MM.1S (cell line): ENCODE measurements at regions not wholly inside any gene's neighbourhood (a gene's known extent, or its start where the extent isn't known, plus 50 kb on each side); places are given as distances from the start of the nearest gene placed in this dataset.

Experiments used
- DNase-seq: peaks from one replicate; pipeline ENCODE4 v3.0.0-alpha.2; 2015
- H2AFZ ChIP-seq: fragments of 300-600 bp; sonication (generic); 2 replicates; pipeline ENCODE4 v1.6.0; 2016; ENCODE audit warnings: antibody characterized with exemption, low read length
- H3F3A ChIP-seq: fragments of 300-600 bp; sonication (generic); 2 replicates; pipeline ENCODE4 v1.6.1; 2016; ENCODE audit warnings: mild to moderate bottlenecking, antibody characterized with exemption, low read length, moderate library complexity, mixed read lengths; ENCODE audit not compliant: insufficient read depth
- H3K27ac ChIP-seq: fragments of 300-600 bp; sonication (generic); 2 replicates; pipeline ENCODE4 v1.5.1; 2016; ENCODE audit warnings: mild to moderate bottlenecking, low read length
- H3K27me3 ChIP-seq: fragments of 300-600 bp; sonication (generic); replicated peaks from 2 replicates; pipeline ENCODE4 v1.6.0; 2016; ENCODE audit warnings: low read length; ENCODE audit not compliant: insufficient read depth
- H3K36me3 ChIP-seq: fragments of 300-600 bp; sonication (generic); replicated peaks from 2 replicates; pipeline ENCODE4 v1.6.1; 2016; ENCODE audit warnings: mild to moderate bottlenecking, low read length, mixed read lengths; ENCODE audit not compliant: insufficient read depth
- H3K4me1 ChIP-seq: fragments of 300-600 bp; sonication (generic); 2 replicates; pipeline ENCODE4 v1.6.1; 2016; ENCODE audit warnings: low read length, mixed read lengths
- H3K4me2 ChIP-seq: fragments of 300-600 bp; sonication (generic); 2 replicates; pipeline ENCODE4 v1.6.0; 2016; ENCODE audit warnings: low read depth, low read length
- H3K4me3 ChIP-seq: fragments of 300-600 bp; sonication (generic); 2 replicates; pipeline ENCODE4 v1.5.1; 2016; ENCODE audit warnings: low read length, mixed read lengths
- H3K79me2 ChIP-seq: fragments of 300-600 bp; sonication (generic); 2 replicates; pipeline ENCODE4 v1.6.1; 2016; ENCODE audit warnings: mixed run types, low read length, mixed read lengths
- H3K9ac ChIP-seq: fragments of 300-600 bp; sonication (generic); 2 replicates; pipeline ENCODE4 v1.6.1; 2016; ENCODE audit warnings: low read length, mixed read lengths
- H3K9me2 ChIP-seq: fragments of 300-600 bp; sonication (generic); replicated peaks from 2 replicates; pipeline ENCODE4 v1.6.1; 2016; ENCODE audit warnings: mild to moderate bottlenecking, low read length, mixed read lengths; ENCODE audit not compliant: insufficient read depth
- H3K9me3 ChIP-seq: fragments of 300-600 bp; sonication (generic); replicated peaks from 2 replicates; pipeline ENCODE4 v1.6.1; 2016; ENCODE audit warnings: mild to moderate bottlenecking, low read length, mixed read lengths; ENCODE audit not compliant: insufficient read depth
- H4K20me1 ChIP-seq: fragments of 300-600 bp; sonication (generic); 2 replicates; pipeline ENCODE4 v1.6.1; 2016; ENCODE audit warnings: mild to moderate bottlenecking, low read length, moderate library complexity, mixed read lengths; ENCODE audit not compliant: insufficient read depth
- EZH2 ChIP-seq: fragments of 300-600 bp; sonication (generic); optimal IDR thresholded peaks from 2 replicates; pipeline ENCODE3; 2017; ENCODE audit warnings: low read depth, mild to moderate bottlenecking, antibody characterized with exemption, low read length, mixed read lengths
- EZH2phosphoT487 ChIP-seq: fragments of 300-600 bp; sonication (generic); IDR thresholded peaks from 2 replicates; pipeline ENCODE4 v1.6.1; 2018; ENCODE audit warnings: antibody characterized with exemption, low read length
- TF ChIP-seq, protein P1 (sequence below): fragments of 300-600 bp; sonication (generic); IDR thresholded peaks from 2 replicates; pipeline ENCODE4 v1.5.1; 2016; ENCODE audit warnings: antibody characterized with exemption, low read length, mixed read lengths

- Histone ChIP-seq H3K9ac (no peak overlapping the region), H3K4me3 (no peak overlapping the region), H3K36me3 (no peaks in the 10 kb centered on the region), H3K79me2 (no peaks in the 10 kb centered on the region), H3K27ac (no peak overlapping the region), H3K9me3 (no peaks in the 10 kb centered on the region), H3K4me2 (no peak overlapping the region), H3K4me1 (no peaks in the 10 kb centered on the region), H3K9me2 (no peaks in the 10 kb centered on the region), H2AFZ (no peak overlapping the region), H3K27me3 (peaks cover 96% of the 10 kb centered on the region), H4K20me1 (no peaks in the 10 kb centered on the region), H3F3A (no peaks in the 10 kb centered on the region)
- no peak for DNase-seq
- TF ChIP-seq, protein P1, sequence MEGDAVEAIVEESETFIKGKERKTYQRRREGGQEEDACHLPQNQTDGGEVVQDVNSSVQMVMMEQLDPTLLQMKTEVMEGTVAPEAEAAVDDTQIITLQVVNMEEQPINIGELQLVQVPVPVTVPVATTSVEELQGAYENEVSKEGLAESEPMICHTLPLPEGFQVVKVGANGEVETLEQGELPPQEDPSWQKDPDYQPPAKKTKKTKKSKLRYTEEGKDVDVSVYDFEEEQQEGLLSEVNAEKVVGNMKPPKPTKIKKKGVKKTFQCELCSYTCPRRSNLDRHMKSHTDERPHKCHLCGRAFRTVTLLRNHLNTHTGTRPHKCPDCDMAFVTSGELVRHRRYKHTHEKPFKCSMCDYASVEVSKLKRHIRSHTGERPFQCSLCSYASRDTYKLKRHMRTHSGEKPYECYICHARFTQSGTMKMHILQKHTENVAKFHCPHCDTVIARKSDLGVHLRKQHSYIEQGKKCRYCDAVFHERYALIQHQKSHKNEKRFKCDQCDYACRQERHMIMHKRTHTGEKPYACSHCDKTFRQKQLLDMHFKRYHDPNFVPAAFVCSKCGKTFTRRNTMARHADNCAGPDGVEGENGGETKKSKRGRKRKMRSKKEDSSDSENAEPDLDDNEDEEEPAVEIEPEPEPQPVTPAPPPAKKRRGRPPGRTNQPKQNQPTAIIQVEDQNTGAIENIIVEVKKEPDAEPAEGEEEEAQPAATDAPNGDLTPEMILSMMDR: no peak
- TF ChIP-seq EZH2phosphoT487: no peak
- TF ChIP-seq EZH2: no peak
Observed at GRCh38 chr21:41662161-41662560, 104.7 kb downstream of the RIPK4 start.

GRCh38 chr21:41660748-41661147, 106.1 kb downstream of the RIPK4 start:
- no peaks in the 10 kb centered on the region for H3F3A ChIP-seq
- H3K9me2 ChIP-seq: no peaks in the 10 kb centered on the region
- no peak overlapping the region for H3K27ac ChIP-seq
- no peak overlapping the region for H2AFZ ChIP-seq
- H3K9me3 ChIP-seq: no peaks in the 10 kb centered on the region
- H3K9ac ChIP-seq: no peak overlapping the region
- H3K27me3 ChIP-seq: peaks cover 90% of the 10 kb centered on the region
- H3K36me3 ChIP-seq: no peaks in the 10 kb centered on the region
- TF ChIP-seq, protein P1: no peak
- TF ChIP-seq EZH2 (no peak), EZH2phosphoT487 (no peak)
- no peaks in the 10 kb centered on the region for H3K79me2 ChIP-seq
- H3K4me1 ChIP-seq: no peaks in the 10 kb centered on the region
- H3K4me3 ChIP-seq: no peak overlapping the region
- DNase-seq: no peak
- no peaks in the 10 kb centered on the region for H4K20me1 ChIP-seq
- H3K4me2 ChIP-seq: no peak overlapping the region

- peaks cover 86% of the 10 kb centered on the region for H3K27me3 ChIP-seq
- H3K9me3 ChIP-seq: no peaks in the 10 kb centered on the region
- no peak overlapping the region for H2AFZ ChIP-seq
- H3K4me2 ChIP-seq: no peak overlapping the region
- H3K4me1 ChIP-seq: no peaks in the 10 kb centered on the region
- no peaks in the 10 kb centered on the region for H3F3A ChIP-seq
- no peaks in the 10 kb centered on the region for H4K20me1 ChIP-seq
- TF ChIP-seq EZH2phosphoT487 (no peak), EZH2 (no peak)
- TF ChIP-seq, protein P1: no peak
- H3K4me3 ChIP-seq: no peak overlapping the region
- H3K9ac ChIP-seq: no peak overlapping the region
- no peaks in the 10 kb centered on the region for H3K79me2 ChIP-seq
- H3K27ac ChIP-seq: no peak overlapping the region
- H3K36me3 ChIP-seq: no peaks in the 10 kb centered on the region
- DNase-seq: no peak
- H3K9me2 ChIP-seq: no peaks in the 10 kb centered on the region
Observed at GRCh38 chr21:41659791-41660560, 106.9 kb downstream of the RIPK4 start.
